SK-N-SH (cell line): ENCODE measurements at regions not wholly inside any gene's neighbourhood (a gene's known extent, or its start where the extent isn't known, plus 50 kb on each side); places are given as distances from the start of the nearest gene placed in this dataset.

ENCODE experiments used
- small RNA-seq, 7 experiments: library from RNA; depleted of rRNA; stranded (forward); fragments of <200 nt; gene quantifications; one replicate each; pipeline ENCODE3, GENCODE V24; 2012

Small RNA genes lying in the stretch of these regions (small RNA-seq; reads per million reads assigned to genes)
- 0 reads per million in 7 experiments for gene AC087897.1
